Muscle of back (tissue), 3 donors: ENCODE measurements at regions not wholly inside any gene's neighbourhood (a gene's known extent, or its start where the extent isn't known, plus 50 kb on each side); places are given as distances from the start of the nearest gene placed in this dataset.

Experiments
- DNase-seq, 3 donors: peaks; one replicate each; pipeline versions ENCODE4 v3.0.0 to v3.0.0-alpha.2; 2013

DNA sequence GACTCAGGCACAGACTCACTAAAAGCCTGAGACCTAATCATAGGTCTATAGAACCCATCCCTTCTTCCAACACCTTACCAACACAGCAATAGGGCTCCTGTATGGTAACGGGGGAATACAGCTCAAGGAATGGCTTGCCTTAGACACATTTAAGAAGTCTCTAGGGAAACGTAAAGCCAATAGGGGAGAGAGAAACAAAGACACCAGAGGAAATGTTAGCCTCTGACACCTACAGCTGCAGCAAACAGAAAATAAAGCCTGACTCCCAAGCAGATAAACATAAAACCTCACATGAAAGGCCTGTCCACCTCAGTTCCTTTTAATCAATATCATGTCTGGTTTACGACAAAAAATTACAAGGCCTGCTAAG is 51.1 kb upstream of the NCOA1 start:
- DNase-seq: no peak

DNA sequence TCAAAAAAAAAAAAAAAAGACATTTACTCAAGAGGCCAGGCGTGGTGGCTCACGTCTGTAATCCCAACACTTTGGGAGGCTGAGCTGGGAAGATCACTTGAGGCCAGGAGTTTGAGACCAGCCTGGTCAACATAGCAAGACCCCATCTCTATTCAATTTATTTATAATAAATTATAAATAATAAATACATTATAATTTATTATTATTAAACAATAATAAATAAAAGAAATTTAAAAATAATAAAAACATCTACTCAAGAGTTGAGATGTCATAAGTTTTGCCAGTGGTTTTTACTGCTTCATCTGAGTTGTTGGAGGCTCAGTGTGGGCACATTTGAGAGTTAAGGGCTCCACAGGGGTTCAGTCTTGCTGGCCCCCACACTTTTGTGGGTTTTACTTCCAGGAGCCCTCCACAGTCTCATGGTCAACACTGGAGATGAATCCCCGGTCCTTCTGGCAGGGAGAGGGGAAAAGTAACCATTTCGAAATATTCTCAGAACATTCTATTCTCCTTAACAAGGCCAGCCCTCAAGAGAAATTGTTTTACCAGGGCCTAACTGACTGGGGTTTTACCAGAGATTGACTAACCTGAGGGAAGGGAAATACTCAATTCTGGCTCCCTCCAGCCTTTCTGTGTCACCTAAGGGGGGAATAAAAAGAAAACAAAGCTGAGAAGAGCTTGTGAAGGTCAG is 51.6 kb upstream of the NCOA1 start:
- no peak for DNase-seq

DNA sequence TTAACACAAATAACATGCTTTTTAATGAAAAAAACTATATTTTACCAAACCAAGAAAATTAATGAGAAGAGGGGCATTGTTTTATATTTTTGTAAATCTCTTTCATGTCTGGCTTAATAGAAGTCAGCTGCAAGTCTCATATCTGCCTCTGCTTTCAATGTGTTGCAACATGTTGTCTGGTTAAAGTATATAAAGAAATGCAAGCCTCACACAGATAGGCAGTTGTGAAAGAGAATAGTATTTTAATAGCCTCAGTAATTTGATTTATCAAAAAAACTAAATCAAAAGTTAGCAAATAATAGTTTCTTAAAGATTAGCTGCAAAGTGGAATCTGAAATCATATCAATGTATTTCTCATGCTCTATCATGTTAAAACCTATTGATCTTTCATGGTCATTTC is 52.9 kb upstream of the NCOA1 start:
- no peak for DNase-seq

- DNase-seq: peak; percentile 92 to 96 (median 93)
Observed at GRCh38 chr2:24435391-24436316, 55.4 kb upstream of the NCOA1 start.

DNA sequence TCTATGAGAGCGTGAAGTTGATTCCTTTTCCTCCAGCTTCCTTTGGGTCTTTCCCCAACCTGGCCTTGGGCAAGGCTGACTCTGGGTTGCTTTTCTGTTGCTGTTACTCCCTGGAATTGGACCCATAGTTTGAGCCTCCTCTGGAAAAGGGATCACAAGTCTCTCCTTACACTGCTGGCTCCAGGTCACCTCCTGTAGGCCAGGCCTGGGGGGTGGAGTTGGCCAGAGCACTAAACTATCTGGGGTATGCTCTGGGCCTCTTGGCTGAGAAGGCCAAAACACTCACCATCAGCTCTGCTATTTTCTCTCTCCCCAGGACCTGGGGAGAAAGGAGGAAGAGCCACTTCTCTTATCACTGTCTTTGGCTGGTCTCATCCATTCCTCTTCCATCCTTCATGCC is 56.5 kb upstream of the NCOA1 start:
- peak in 1 of 3 donors; percentile 78 for DNase-seq

DNA sequence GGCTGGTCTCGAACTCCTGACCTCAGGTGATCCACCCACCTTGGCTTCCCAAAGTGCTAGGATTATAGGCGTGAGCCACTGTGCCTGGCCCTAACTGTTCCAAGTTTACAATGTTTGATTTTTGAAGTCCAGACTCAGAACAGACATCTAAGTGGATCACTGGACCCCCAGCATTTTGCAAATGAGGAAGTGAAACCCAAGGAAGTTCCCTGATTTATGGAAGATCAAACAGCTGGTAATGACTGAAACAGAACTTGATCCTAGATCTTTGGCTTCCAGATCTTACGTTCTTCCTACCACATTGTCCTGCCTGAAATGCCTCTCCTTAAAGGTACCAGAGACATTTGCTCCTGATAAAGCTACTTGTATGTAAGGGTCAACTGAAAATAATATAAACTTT is 58.3 kb upstream of the NCOA1 start:
- DNase-seq: no peak

DNA sequence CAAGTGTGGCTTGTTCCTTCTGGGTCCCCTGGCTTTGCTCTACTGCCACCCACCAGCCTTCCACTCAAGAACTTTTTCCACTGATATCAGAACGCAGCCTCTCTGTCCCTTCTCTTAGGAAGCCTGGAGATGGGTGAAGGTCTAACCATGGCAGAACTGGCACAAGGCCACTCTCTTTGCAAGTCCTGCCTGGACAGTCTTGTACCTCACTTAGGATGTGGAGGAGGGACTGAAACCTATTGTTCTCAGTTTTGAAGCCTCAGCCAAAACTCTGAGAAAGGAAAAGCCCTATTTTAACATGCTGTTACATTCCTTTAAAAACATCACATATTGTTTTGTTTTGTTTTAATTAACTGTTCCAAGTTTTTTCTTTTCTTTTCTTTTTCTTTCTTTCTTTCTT is 58.9 kb upstream of the NCOA1 start:
- DNase-seq: no peak

DNA sequence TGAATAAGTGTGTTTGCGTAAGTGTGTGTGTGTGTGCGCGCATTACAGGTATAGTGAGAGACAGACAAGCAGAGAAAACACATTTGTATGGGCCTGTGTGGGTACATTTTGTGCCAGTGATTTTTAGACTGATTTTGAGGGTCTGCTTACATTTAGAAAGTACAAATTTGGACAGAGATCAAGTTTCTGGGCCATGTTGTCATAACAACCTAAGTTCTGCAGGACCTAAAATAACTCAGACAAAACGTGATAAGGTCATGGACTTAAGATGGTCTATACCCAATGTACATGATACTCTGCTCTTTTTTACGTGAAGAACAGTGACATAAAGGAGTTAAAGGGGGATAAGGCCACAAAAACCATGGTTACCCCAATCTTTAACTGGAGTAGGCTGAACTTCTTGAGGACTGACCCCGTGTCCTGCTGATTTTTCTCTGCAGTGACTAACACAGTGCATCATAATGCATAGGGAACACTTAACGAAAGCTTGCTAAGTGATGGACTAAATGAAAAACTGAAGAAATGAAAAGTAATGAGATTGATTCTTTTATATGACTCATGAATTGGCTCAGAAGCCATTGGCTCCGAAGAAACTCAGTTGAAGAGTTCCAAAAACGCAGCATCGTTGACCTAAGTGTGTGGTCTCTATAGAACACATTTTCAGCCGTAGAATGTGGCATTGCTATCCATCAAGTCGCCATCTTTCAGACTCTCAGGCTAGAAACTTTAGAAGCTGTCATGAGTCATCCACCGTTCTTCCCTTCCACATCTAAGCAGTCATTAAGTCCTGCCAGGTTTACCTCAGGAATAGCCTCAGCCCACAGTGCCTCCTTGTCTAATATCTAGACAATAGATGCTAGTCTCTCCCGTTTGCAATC is 61.6 kb upstream of the NCOA1 start:
- peak in 2 of 3 donors; percentile 61 to 72 for DNase-seq

DNA sequence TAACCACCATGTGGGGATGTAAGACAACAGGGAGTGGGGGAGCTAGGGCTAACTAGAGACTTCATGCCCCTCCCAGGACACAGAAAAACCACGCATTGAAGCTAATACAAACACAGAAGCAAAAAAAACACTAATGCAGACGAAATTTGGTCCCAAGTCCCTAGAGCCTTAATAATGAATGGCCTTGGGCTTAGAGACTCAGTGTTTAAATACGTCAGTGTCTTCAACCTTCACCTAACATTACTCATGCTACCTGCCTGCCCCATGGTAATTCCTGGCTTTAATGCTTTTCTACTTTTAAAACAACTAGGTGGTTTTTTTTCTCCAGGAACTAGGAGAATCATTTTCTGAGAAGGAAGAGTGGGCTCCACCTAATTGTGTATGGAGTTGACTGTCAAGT is 64.1 kb upstream of the ITSN2 start:
- no peak for DNase-seq

GRCh38 chr2:24423095-24423494 is 62.8 kb upstream of the ITSN2 start:
- DNase-seq: no peak

- DNase-seq: peak in 1 of 3 donors; percentile 68
Observed at GRCh38 chr2:24421668-24422067, 61.3 kb upstream of the ITSN2 start.

DNA sequence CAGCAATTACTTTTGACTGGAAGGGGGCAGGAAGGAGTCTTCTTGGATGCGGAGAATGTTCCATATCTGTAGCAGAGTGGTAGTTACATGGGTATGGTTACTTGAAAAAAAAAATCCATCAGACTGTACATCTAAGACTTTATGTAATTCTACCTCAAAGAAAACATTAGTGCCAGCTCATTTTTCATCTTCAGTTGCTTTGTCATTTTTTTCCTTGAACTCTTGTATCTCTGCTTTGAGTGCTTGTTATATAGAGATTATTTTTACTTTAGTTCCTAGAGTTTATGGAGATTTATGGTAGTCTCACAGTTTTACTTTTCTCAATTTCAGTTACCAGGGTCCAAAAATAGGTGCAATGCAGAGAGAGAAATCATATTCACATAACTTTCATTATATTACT is 60.0 kb upstream of the ITSN2 start:
- no peak for DNase-seq

DNA sequence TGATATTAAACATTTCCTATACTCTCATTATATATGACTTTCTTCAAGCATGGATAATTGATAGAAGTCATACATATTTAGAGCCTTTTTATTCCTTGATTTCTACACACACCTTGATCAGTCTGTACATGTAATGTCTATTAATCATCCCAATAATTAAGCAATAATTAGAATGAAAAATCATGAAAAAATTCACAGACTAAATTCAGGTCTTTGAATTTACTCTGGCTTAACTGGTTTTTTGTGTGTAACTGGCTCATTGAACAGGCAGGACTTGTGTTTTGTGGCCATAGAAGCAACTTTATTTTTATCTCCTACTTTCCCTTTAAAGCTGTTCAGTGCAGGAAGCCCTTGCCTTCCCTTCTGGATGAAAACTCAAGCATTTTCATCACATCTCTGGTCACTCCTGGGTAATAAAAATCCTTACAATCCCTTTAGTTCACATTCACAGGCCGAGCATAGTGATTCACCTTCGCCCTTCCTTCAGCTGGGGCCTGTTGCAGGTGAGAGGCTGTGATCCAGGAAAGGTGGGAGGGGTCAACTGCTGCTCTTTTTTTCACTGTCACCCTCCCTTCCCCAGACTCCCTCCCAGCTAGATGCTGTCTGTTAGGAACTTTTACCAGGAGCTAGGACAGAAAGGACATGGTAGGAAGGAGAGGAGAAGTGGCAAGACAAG is 58.0 kb upstream of the ITSN2 start:
- DNase-seq: no peak

DNA sequence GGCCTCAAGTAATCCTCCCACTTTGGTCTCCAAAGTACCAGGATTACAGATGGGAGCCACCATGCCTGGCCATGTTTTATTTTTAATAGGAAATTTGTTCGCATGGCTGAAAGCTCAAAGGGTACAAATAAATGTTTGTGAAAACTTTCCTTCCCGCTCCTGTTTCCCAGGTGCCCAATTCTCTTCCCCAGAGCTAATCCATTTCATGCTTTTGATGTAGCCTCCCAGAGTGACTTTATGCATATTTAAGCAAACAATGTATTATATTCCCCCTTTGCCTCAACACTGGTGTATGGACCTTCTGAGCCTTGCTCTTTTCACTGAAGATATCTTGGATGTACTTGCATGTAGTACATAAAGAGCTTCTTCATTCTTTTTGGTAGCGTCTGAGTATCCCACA is 52.5 kb upstream of the ITSN2 start:
- no peak for DNase-seq

DNA sequence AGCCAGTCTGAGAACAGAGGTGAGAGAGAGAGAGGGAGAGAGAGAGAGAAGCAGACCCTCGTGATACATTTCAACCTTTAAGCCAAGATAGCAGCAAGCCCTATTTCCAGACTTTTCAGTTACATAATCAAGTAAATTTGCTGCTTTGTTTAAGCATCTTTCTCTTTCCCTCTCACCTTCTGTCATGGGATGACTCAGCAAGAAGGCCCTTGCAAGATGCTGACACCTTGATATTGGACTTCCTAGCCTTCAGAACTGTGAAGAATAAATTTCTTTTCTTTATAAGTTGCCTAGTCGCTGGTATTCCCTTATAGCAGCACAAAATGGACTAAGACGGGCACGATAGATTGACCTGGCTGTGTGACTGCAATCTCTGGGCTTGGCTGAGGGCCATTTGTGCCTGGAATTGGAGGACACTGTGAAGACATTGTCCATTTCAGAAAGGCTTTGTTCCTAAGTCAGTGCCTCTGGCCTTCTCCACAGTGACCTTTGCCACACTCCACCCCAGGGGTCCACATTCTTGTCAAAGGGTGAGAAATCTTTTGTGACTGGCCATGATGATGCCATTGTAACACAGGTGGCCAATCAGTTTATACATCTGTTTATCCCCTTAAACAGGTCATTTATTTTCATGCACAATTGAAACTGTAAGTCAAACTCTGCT is 51.3 kb upstream of the ITSN2 start:
- DNase-seq: no peak

- DNase-seq: peak in 1 of 3 donors; percentile 63
Observed at GRCh38 chr2:24410976-24411375, 50.6 kb upstream of the ITSN2 start.

DNA sequence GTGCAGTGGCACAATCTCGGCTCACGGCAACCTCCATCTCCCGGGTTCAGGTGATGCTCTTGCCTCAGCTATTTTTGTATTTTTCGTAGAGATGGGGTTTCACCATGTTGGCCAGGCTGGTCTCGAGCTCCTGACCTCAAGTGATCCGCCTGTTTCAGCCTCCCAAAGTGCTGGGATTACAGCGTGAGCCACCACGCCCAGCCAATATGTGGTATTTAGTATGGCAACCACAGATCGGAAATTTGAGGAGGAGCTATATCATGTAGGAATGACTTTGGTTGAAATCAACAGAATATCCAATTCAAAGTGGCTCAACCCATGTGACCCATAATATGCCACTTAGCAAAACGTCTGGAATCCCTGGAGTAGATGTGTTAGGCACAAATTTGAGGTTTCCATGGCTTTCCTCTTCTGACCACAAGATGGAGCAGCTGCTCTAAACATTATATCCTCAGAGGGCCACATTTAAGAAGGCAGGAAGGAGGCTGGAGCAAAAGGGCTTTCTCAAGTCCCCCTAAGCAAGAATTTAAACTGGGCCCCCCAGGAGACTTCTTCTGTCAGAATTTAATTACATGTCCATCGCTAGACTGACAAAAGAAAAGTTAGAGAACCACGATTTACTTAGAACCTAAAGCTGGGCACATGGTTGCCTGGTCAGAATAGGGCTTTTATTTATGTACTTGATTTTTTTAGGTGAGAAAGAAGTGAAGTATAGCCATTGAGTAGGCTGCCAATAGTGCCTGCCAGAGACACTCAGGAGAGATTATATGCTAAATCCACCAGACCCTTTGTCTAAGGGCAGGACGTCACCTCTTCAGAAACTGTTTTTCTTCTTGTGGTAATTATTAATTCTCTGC is 49.6 kb upstream of the ITSN2 start:
- DNase-seq: peak; percentile 76 to 88 (median 83)
